Vagina (tissue), 2 donors: ENCODE measurements at regions not wholly inside any gene's neighbourhood (a gene's known extent, or its start where the extent isn't known, plus 50 kb on each side); places are given as distances from the start of the nearest gene placed in this dataset.
A peak's percentile ranks its signal among the peaks of the same experiment; 100 is the strongest.

Experiments
- DNase-seq, 2 donors: peaks; one replicate each; pipeline ENCODE4 v3.0.0-alpha.2; 2017; ENCODE audit errors: extremely low spot score in 2 of 2
- H3K27ac ChIP-seq: fragments of 200-600 bp; sonication (generic); one replicate; pipeline ENCODE4 v1.5.1; 2019
- H3K27me3 ChIP-seq: fragments of 200-600 bp; sonication (generic); one replicate; pipeline ENCODE4 v1.5.1; 2019
- H3K36me3 ChIP-seq, 2 donors: fragments of 200-600 bp; sonication (generic); one replicate each; pipeline ENCODE4 v1.5.1; 2017 to 2019
- H3K4me1 ChIP-seq: fragments of 200-600 bp; sonication (generic); one replicate; pipeline ENCODE4 v1.5.1; 2019
- H3K4me3 ChIP-seq, 2 donors: fragments of 200-600 bp; sonication (generic); 1 replicate in 1 of 2; 2 replicates in 1 of 2; pipeline ENCODE4 v1.5.1; 2016 to 2019
- H3K9me3 ChIP-seq: fragments of 200-600 bp; sonication (generic); one replicate; pipeline ENCODE4 v1.5.1; 2019
- POLR2A ChIP-seq, 2 donors: fragments of 450-650 bp; IDR thresholded peaks; one replicate each; pipeline ENCODE4 v1.6.1; 2017; ENCODE audit warnings: antibody characterized with exemption in 2 of 2, mild to moderate bottlenecking in 2 of 2, moderate library complexity in 2 of 2
- POLR2AphosphoS5 ChIP-seq, 2 donors: sonication (generic); formaldehyde crosslinking; IDR thresholded peaks; one replicate each; pipeline ENCODE4 v1.9.0; 2017; ENCODE audit warnings: antibody characterized with exemption in 2 of 2, mild to moderate bottlenecking in 2 of 2, low read depth in 1 of 2; ENCODE audit not compliant: insufficient read depth in 1 of 2
- intact Hi-C: fragments of 100-400 bp; cut with DNase I; formaldehyde crosslinking; loops from one replicate; pipeline ENCODE4 v1.15.1; 2023
- TF ChIP-seq, protein P1 (sequence below), 3 experiments: fragments of 450-650 bp in 2 of 3; fragments of 200-600 bp in 1 of 3; sonication (generic) in 1 of 3; IDR thresholded peaks; one replicate each; pipeline ENCODE4 v1.5.1; 2017 to 2019; ENCODE audit warnings: antibody characterized with exemption in 3 of 3, mild to moderate bottlenecking in 2 of 3, moderate library complexity in 2 of 3

DNA sequence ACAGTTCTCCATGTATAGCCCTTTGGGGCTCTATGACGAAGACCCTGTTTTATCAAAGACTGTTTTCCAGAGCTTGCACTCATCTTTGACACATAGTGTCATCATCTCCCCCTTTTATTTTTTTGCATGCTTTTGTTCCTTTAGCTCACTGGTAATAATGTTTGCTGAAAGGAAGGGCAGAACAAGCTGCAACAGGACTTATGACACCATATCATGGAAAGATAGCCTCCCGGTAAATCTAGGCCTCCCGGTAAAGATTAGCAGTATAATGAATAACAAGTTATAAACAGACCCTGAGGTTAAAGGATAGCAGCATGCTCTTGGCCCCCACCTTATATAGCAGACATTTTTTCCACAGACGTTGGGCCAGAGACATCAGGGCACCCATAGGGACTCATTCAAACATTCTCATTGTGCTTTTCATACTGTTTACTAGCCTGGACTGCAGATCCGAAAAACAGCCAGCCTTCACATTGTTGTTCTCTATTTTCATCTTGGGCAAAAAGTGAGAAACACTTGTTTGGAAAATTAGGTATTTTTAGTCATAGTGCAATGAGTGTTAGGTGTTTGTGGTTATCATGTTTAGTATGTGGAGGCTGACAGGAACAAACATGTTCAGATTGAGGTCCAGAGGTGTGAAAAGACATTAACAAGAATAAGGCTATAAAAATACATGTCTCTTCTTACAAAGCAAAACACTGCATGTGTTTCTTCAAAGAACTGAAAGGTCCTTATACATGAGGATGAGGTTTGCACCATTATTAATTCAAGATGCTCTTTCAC, 136.9 kb upstream of the SPRY2 start:
- H3K9me3 ChIP-seq, result no peaks in the 10 kb centered on the region
- DNase-seq, result no peak
- TF ChIP-seq POLR2A (IDR thresholded peaks at IDR 0.05), result no peak
- TF ChIP-seq, protein P1, sequence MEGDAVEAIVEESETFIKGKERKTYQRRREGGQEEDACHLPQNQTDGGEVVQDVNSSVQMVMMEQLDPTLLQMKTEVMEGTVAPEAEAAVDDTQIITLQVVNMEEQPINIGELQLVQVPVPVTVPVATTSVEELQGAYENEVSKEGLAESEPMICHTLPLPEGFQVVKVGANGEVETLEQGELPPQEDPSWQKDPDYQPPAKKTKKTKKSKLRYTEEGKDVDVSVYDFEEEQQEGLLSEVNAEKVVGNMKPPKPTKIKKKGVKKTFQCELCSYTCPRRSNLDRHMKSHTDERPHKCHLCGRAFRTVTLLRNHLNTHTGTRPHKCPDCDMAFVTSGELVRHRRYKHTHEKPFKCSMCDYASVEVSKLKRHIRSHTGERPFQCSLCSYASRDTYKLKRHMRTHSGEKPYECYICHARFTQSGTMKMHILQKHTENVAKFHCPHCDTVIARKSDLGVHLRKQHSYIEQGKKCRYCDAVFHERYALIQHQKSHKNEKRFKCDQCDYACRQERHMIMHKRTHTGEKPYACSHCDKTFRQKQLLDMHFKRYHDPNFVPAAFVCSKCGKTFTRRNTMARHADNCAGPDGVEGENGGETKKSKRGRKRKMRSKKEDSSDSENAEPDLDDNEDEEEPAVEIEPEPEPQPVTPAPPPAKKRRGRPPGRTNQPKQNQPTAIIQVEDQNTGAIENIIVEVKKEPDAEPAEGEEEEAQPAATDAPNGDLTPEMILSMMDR (IDR thresholded peaks at IDR 0.05), result no peak
- no peaks in the 10 kb centered on the region for H3K27me3 ChIP-seq
- no peak overlapping the region for H3K27ac ChIP-seq
- H3K36me3 ChIP-seq, result no peaks in the 10 kb centered on the region
- no peak overlapping the region for H3K4me3 ChIP-seq
- intact Hi-C loops, result no loop called here
- H3K4me1 ChIP-seq, result no peaks in the 10 kb centered on the region

DNA sequence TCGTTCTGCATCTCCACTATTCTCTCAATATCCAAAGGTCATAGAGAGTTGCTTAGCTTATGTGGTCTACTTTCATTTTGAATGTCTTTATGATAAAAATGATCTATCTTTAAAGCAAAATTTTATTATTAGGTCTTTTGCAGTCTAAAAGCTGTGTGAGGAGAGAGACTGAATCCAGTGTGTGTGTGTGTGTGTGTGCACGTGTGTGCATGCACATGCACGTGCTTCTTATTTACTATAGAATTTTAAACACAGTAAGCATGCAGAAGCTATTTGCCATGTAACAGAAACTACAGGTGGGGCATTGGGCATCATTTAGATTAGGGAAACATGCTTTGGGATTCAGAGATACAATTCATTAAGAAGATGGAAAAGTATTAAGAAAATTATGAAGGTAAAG, 136.0 kb upstream of the SPRY2 start:
- TF ChIP-seq POLR2AphosphoS5 (IDR thresholded peaks at IDR 0.05; ENCODE audit: insufficient read depth in 1 of 2, low read depth in 1 of 2) (no peak), POLR2A (IDR thresholded peaks at IDR 0.05) (no peak)
- TF ChIP-seq, protein P1 (IDR thresholded peaks at IDR 0.05), result no peak
- H3K9me3 ChIP-seq, result no peaks in the 10 kb centered on the region
- H3K4me3 ChIP-seq, result no peak overlapping the region
- no peaks in the 10 kb centered on the region for H3K36me3 ChIP-seq
- H3K27ac ChIP-seq, result no peak overlapping the region
- DNase-seq, result no peak
- H3K4me1 ChIP-seq, result no peaks in the 10 kb centered on the region
- intact Hi-C loops, result no loop called here
- no peaks in the 10 kb centered on the region for H3K27me3 ChIP-seq

DNA sequence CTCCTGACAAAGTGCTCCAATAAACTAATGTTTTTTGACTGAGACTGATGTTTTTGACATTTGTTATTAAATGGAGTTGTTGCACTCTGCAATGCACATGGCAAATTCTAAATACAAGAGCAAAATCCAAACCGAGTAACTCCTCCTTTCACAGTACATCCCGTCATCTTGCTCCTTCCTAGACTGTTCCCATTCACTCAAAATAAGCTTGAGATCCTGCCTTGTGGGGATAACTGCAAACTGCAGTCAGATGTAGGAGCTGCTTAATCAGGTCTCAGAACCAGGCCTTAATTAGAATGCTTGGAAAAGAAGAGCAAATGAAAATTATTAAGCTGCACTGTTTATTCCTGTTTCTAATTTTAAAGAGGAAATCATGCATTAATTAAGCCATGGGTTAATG, 134.8 kb upstream of the SPRY2 start:
- intact Hi-C loops, result no loop called here

DNA sequence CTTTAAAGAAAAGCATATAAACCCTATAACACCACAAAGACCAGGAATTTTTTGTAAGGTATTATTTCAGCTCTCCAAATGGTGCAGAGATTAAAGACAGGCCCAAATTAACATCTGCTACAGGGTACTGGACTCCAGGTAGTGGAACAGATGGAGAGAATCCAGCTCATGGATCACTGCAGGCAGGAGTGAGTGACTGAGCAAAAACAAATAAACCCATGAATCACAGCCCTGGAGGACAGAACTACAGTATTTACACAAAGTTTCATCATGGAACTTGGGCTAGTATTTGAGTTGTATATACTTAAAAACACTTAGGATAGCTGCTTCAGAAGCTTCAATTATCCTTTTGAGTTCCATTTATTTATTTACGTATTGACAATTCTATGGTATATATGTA, 132.8 kb upstream of the SPRY2 start:
- no peaks in the 10 kb centered on the region for H3K27me3 ChIP-seq
- no peak for DNase-seq
- no peak for TF ChIP-seq POLR2A (IDR thresholded peaks at IDR 0.05)
- no peak for TF ChIP-seq POLR2AphosphoS5 (IDR thresholded peaks at IDR 0.05; ENCODE audit: insufficient read depth in 1 of 2, low read depth in 1 of 2)
- TF ChIP-seq, protein P1 (IDR thresholded peaks at IDR 0.05), result no peak
- no peak overlapping the region for H3K4me3 ChIP-seq
- intact Hi-C loops, result loop anchor here (5.0 kb wide), 1 partner anchor 131 kb away; the partner anchor contains the start of gene SPRY2
- H3K4me1 ChIP-seq, result peaks cover 17% of the 10 kb centered on the region
- H3K9me3 ChIP-seq, result no peaks in the 10 kb centered on the region
- no peak overlapping the region for H3K27ac ChIP-seq
- no peaks in the 10 kb centered on the region for H3K36me3 ChIP-seq

More for the DNA sequence above, 134.8 kb upstream of the SPRY2 start:
- Histone ChIP-seq H3K4me3 (no peak overlapping the region), H3K36me3 (no peaks in the 10 kb centered on the region), H3K27ac (no peak overlapping the region), H3K27me3 (no peaks in the 10 kb centered on the region), H3K9me3 (no peaks in the 10 kb centered on the region), H3K4me1 (peaks cover 6% of the 10 kb centered on the region)
- TF ChIP-seq POLR2AphosphoS5 (IDR thresholded peaks at IDR 0.05; ENCODE audit: insufficient read depth in 1 of 2, low read depth in 1 of 2) (no peak), POLR2A (IDR thresholded peaks at IDR 0.05) (no peak)
- TF ChIP-seq, protein P1 (IDR thresholded peaks at IDR 0.05), result no peak
- no peak for DNase-seq

DNA sequence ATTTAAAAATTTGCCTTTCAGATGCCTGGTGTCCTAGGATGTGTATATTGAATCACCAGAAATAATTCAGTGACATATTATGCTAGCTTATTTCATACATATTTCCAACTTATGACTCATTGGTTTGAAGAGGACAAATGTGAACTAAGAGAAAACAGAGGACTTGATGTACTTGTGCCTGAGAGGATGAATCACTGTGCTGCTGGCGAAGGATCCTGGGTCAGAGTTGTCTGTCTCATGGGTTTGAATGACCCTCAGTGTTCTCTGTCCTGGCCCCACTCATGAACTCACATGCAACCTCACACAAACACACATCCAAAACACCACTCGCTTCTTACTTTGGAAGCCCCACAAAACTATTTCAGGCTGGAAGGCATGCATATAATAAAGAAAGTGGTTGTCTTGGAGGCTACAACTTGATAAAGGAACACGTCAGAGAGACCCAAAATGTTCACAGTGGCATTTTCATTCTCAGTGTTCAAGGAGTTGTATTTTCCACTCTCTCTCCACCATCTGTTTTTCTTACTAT, 129.0 kb upstream of the SPRY2 start:
- intact Hi-C loops, result loop anchor here (5.0 kb wide), 1 partner anchor 128 kb away; the partner anchor contains the start of gene SPRY2
- Histone ChIP-seq H3K36me3 (no peaks in the 10 kb centered on the region), H3K27ac (peak overlapping the region; percentile 82), H3K9me3 (no peaks in the 10 kb centered on the region), H3K4me1 (peaks cover 19% of the 10 kb centered on the region), H3K27me3 (no peaks in the 10 kb centered on the region), H3K4me3 (no peak overlapping the region)
- TF ChIP-seq POLR2A (IDR thresholded peaks at IDR 0.05) (no peak), POLR2AphosphoS5 (IDR thresholded peaks at IDR 0.05; ENCODE audit: insufficient read depth in 1 of 2, low read depth in 1 of 2) (peak; percentile 51 to 85)
- TF ChIP-seq, protein P1 (IDR thresholded peaks at IDR 0.05), result no peak
- peak in 1 of 2 donors; percentile 99 for DNase-seq
